GM18498 (cell line): ENCODE measurements at regions not wholly inside any gene's neighbourhood (a gene's known extent, or its start where the extent isn't known, plus 50 kb on each side); places are given as distances from the start of the nearest gene placed in this dataset.
"Not testable (repeated sequence)": the region's sequence is repeated elsewhere in the genome, so short reads cannot be mapped to it uniquely, and the experiment has no call there.

ENCODE experiments used
- ATAC-seq: cut with Tn5 transposase; IDR thresholded peaks from one replicate; pipeline ENCODE4 v1.9.1; 2021; ENCODE audit warnings: mild to moderate bottlenecking, moderate library complexity; ENCODE audit not compliant: unreplicated experiment

- not testable (repeated sequence) for ATAC-seq
These were observed 66.2 kb downstream of the SYT15 start for GRCh38 chr10:46645110-46645509.

- ATAC-seq = not testable (repeated sequence)
These were observed 67.2 kb downstream of the SYT15 start for GRCh38 chr10:46646132-46646531.

DNA sequence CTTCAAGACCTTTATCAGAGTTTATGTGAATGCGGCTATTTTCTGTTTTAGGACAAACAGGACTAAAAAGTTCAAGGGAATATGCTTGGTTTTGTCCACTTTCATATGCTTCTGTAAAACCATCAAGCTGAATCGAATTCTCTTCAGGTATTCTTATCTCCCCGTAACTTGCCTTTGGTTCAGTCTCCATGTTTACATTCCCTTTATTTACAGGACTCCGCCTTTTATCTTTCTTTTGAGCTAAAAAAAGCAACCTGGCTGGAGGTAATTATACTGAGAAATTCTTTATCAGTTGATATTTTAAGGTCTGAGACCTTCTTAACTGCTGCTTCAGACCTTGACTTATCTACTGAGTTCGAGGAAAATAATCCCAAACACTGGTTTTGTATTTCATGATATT, 72.0 kb downstream of the SYT15 start:
- not testable (repeated sequence) for ATAC-seq

GRCh38 chr10:46657437-46657836, 78.5 kb downstream of the SYT15 start:
- not testable (repeated sequence) for ATAC-seq

DNA sequence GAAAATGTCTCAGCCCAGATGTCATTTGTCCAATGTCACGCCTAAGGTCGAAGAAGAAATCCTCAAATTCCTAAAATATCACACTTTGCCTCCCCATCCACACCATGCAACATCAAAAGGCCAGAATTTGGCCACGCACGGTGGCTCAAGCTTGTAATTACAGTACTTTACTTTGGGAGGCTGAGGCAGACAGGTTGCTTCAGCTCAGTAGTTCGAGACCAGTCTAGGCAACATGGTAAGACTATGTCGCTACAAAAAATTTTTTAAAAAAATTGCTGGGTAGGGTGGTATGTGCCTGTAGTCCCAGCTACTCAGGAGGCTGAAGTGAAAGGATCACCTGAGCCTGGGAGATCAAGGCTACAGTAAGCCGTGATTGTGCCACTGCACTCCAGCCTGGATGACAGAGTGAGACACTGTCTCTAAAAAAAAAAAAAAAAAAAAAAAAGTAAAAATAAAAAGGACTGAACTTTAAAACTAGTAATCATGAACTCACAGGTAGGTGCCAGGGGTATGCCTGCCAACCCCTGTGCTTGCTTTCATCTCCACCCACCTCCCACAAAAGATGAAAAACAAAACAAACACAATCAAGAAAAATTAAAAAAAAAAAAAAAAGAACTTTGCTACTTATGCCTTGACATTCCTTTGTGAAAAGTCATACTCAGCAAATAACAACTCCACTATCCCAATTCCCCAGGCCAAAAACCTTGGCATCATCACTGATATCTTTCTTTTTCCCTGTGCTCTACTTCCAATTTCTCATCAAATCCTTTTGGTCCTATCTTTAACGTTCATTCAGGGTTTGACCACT, 81.3 kb downstream of the SYT15 start:
- ATAC-seq = not testable (repeated sequence)

GRCh38 chr10:46660835-46661164, 81.9 kb downstream of the SYT15 start:
- not testable (repeated sequence) for ATAC-seq

GRCh38 chr10:46665536-46665935, 86.6 kb downstream of the SYT15 start:
- not testable (repeated sequence) for ATAC-seq

DNA sequence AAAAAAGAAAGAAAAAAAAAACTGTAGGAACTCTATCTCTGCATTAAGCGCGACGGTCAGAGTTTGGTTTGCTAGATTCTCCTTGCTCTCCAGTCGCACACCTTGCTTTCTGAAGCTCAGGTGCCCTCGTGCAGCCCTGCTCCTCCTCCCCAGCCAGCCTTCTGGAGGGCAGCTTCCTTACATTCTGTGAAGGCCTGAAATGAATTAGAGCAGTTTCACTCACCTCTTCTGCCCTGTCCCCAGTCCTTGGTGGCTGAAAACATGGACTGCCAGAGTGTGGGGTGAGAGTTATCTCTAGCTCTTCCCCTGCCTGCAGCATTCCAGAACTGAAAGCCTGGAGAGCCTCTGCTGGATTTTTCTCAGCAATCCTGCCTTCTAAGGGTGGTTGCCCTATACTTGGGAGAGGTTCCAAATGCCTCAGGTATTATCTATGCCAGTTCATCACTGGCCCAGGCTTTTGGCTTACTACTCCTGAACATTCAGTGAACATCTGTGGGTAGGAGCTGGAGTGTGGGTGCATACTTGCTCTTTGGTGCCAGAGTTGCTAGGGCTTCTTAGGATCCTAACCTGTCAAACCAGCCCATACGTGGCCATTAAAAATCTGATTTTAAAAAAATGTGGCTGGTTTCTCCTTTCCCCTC, 89.5 kb downstream of the SYT15 start:
- not testable (repeated sequence) for ATAC-seq

DNA sequence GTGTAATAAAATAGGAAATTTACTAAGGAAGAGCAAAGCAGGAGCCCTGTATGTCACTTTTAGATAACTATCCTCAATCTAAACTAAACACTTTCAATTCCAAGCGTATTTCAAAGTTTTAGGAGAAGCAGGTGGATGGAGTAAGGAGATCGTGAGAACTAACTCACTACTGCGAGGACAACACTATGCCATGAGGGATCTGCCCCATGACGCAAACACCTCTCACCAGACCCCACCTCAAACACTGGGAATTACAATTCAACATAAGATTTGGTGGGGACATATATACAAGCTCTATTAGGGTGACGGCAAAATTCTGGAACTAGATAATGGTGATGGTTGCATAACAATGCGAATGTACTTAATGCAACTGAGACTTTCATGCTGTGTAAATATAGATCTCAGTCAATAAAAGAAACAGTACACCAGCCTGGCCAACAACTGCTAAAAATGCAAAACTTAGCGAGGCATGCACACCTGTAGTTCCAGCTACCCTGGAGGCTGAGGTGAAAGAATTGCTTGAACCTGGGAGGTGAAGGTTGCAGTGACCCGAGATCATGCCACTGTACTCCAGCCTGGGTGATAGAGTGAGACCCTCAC, 99.0 kb downstream of the SYT15 start:
- ATAC-seq = not testable (repeated sequence)

GRCh38 chr10:46691397-46691796, 112.5 kb downstream of the SYT15 start:
- ATAC-seq = not testable (repeated sequence)

DNA sequence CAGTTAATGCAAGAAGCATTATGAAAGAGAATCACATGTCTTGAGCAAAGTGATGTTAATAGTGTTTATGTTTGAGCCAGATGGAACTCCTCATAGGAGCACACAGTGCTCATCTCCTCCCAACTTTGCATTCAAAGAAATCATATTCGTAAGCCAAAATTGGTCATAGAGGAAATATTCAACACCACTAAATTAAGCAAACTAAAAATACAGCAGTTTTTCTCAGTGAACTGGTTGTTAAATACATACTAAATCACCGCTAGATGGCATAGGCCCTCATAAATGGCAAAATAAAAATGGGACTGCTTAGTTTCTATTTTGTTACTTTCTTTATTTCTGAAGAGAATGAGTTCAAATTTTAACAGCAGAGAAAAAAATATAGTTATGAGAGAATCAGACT, 114.3 kb downstream of the SYT15 start:
- not testable (repeated sequence) for ATAC-seq

DNA sequence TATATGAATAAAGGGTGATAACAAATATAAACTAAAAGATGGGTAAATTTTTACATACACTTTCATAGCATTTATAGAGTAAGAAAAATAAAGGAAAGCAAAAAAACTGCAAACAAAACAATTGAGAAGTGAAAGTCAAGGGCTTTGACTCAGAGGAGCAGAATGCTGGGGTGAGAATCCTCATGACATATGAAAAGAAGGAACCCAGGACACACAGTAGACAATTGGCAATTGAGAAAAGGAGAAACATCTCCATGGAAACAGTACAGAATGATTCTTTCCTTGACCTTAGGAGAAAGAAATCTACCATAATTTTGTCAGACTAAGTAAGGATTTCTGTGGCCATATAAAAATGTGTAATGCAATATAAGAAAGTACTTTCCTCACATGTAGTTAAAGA, 138.3 kb downstream of the SYT15 start:
- ATAC-seq = not testable (repeated sequence)

DNA sequence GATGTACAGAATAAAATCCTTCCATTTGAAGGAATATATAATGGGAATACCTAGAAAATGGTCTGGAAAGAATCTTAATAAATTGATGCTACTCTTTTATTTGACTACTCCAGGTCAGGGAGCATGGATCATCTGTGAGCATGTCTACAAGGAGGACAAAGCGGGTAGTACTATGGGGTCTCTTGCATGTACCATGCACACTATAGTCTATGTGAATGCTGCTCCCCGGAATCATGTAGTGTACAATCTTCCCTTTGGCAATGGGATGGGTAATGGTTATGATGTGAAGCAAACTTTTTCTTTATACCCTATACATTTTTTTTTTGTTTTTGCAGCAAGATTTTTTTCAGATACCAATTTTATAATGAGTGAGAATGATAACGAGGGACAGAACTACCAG, 139.1 kb downstream of the SYT15 start:
- not testable (repeated sequence) for ATAC-seq

GRCh38 chr10:46720386-46720785, 141.5 kb downstream of the SYT15 start:
- ATAC-seq = not testable (repeated sequence)

DNA sequence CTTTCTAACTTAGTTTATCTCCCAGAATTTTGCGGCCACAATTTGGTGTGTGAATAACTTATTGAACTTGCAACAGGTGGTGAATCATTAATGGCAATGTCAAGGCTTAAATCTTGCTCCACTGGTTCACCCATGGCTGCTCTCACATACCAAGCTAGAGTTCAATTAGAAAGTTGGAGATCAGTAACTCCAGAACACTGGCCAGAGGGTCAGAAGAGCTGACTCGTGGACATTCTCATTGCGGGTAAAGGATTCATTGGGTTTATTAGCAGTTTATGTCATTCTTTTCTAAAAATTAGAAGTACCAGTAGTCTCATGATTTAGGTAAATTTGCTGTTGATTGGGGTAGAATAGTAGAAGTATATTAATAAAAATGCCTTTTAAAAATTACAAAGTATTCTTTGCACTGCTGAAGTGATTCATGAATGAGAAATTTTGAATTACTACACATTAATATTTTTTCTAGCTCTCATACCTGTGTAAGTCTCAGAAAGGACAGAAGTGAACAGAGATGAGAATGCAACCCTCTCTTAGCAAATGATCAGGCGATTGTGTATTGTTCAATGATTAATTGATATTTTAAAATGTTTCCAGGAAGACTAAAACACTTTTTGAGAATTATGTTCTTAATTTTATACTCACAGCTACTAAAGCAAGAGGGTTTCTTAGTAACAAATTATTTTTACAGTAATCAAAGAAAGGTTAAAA, 142.0 kb downstream of the SYT15 start:
- not testable (repeated sequence) for ATAC-seq

DNA sequence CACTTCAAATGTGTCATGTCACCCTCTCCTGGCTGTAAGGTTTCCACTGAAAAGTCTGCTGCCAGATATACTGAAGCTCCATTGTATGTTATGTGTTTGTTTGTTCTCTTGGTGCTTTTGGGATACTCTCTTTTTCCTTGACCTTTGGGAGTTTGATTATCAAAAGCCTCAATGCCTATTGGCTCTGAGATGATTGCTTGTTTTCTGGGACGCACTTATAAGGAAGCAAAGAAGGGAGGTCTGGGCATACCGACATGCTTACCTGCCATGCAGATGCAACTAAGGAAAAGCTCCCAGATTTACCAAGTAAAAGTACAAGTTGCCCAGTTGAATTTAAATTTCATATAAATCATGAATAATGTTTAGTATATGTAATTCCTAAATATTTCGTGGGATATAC, 145.3 kb downstream of the SYT15 start:
- not testable (repeated sequence) for ATAC-seq

DNA sequence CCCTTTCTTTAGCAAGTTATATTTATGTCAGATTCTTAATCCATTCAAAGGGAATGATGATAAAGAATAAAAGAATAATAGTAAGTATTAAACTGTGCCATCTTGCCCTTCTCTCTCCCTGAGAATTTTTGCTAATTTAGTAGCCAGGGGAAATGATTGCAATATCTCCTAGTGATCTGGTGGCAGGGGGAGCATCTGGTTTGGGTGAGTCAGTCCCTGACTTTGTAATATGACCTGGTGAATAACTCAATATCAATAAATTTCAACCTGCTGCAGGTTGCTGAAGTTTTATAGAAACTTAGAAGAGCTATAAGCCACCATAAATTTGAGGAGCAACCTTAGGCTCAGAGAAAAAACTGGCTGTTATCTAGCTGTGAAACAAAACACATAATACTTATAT, 149.4 kb downstream of the SYT15 start:
- ATAC-seq = not testable (repeated sequence)

- not testable (repeated sequence) for ATAC-seq
These were observed 151.8 kb downstream of the SYT15 start for GRCh38 chr10:46730729-46731128.

- not testable (repeated sequence) for ATAC-seq
These were observed 154.8 kb downstream of the SYT15 start for GRCh38 chr10:46733635-46734261.

- not testable (repeated sequence) for ATAC-seq
These were observed 155.3 kb downstream of the SYT15 start for GRCh38 chr10:46734262-46734642.

DNA sequence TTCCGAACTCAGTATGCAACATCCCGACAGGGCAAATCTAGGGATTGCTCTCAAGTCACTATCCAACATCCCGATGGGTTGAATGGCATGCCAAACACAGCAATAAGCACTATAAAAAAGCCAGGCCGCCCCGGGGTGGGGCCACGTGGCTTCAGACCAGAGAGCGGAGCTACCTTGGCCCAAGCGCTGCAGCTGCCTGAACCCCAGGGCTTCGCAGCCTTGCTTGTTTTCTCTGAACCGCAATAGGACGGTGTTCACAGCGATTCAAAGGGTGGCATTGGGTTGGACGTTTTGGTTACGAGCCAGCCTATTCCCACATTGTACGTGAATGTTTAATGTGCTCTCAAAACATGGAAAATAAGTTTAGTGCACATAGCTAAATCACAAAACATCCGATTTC, 161.0 kb downstream of the SYT15 start:
- not testable (repeated sequence) for ATAC-seq
